IMR-90 (cell line): ENCODE measurements at regions not wholly inside any gene's neighbourhood (a gene's known extent, or its start where the extent isn't known, plus 50 kb on each side); places are given as distances from the start of the nearest gene placed in this dataset.

ENCODE experiments used
- ATAC-seq: fragments of 200-7000 bp; cut with Tn5 transposase; 2 replicates; pipeline ENCODE4 v1.9.1; 2020; ENCODE audit warnings: low read depth, mild to moderate bottlenecking, moderate library complexity
- BruUV-seq: library from RNA; stranded (reverse); fragments of 400-500 nt; replicated peaks from 2 replicates; lab custom pipeline; 2021; lab: Mats Ljungman, UMichigan
- CTCF ChIA-PET: fragments of 300-600 bp; formaldehyde crosslinking; extraction: SDS; loops from one replicate; lab custom pipeline; 2021; ENCODE audit warnings: antibody characterized with exemption; lab: Yijun Ruan, JAX
- POLR2A ChIA-PET: fragments of 300-600 bp; sonication (Branson Sonifier 250); formaldehyde crosslinking; loops from one replicate; lab custom pipeline; 2022; ENCODE audit warnings: antibody characterized with exemption; ENCODE audit not compliant: unreplicated experiment; lab: Charles Lee
- DNase-seq: peaks from one replicate; pipeline ENCODE4 v3.0.0; 2013
- H2AFZ ChIP-seq: replicated peaks from 2 replicates; pipeline ENCODE3; 2013; ENCODE audit warnings: low read length, mild to moderate bottlenecking; ENCODE audit not compliant: poor library complexity
- H2AK5ac ChIP-seq: 2 replicates; pipeline ENCODE4 v1.6.1; 2013; ENCODE audit warnings: low read depth, low read length, inconsistent platforms
- H2AK9ac ChIP-seq: replicated peaks from 2 replicates; pipeline ENCODE3; 2013; ENCODE audit warnings: mild to moderate bottlenecking, low read depth, low read length, moderate library complexity; ENCODE audit not compliant: poor library complexity
- H2BK120ac ChIP-seq: 2 replicates; pipeline ENCODE4 v1.6.1; 2013; ENCODE audit warnings: low read depth, low read length, inconsistent platforms
- H2BK15ac ChIP-seq: 3 replicates; pipeline ENCODE4 v1.6.1; 2013; ENCODE audit warnings: low read depth, low read length, inconsistent platforms
- H2BK20ac ChIP-seq: 2 replicates; pipeline ENCODE4 v1.6.1; 2013; ENCODE audit warnings: low read depth, mild to moderate bottlenecking, inconsistent platforms, low read length, moderate library complexity
- H2BK5ac ChIP-seq: 2 replicates; pipeline ENCODE4 v1.6.1; 2013; ENCODE audit warnings: mild to moderate bottlenecking, low read depth, low read length, inconsistent platforms; ENCODE audit not compliant: poor library complexity, severe bottlenecking
- H3K14ac ChIP-seq: replicated peaks from 2 replicates; pipeline ENCODE4 v1.6.1; 2013; ENCODE audit warnings: low read depth, low read length, inconsistent platforms
- H3K18ac ChIP-seq: 2 replicates; pipeline ENCODE4 v1.6.1; 2013; ENCODE audit warnings: low read depth, low read length, control low read depth
- H3K23ac ChIP-seq: 2 replicates; pipeline ENCODE4 v1.6.1; 2013; ENCODE audit warnings: low read depth, low read length, inconsistent platforms
- H3K27ac ChIP-seq: 2 replicates; pipeline ENCODE4 v1.5.1; 2013; ENCODE audit warnings: mild to moderate bottlenecking, control low read depth, low read length; ENCODE audit not compliant: insufficient read depth
- H3K27me3 ChIP-seq: 2 replicates; pipeline ENCODE4 v1.6.1; 2013; ENCODE audit warnings: low read length; ENCODE audit not compliant: control insufficient read depth, insufficient read depth
- H3K36me3 ChIP-seq: 2 replicates; pipeline ENCODE4 v1.6.1; 2013; ENCODE audit warnings: low read length, mixed read lengths; ENCODE audit not compliant: control insufficient read depth, insufficient read depth
- H3K4ac ChIP-seq: 2 replicates; pipeline ENCODE4 v1.6.1; 2013; ENCODE audit warnings: low read depth, low read length, inconsistent platforms
- H3K4me1 ChIP-seq: 2 replicates; pipeline ENCODE4 v1.6.1; 2013; ENCODE audit warnings: low read length, mixed read lengths; ENCODE audit not compliant: control insufficient read depth, insufficient read depth
- H3K4me2 ChIP-seq: 2 replicates; pipeline ENCODE4 v1.6.1; 2013; ENCODE audit warnings: low read depth, mild to moderate bottlenecking, control low read depth, low read length, moderate library complexity
- H3K4me3 ChIP-seq: 2 replicates; pipeline ENCODE4 v1.5.1; 2013; ENCODE audit warnings: low read depth, mild to moderate bottlenecking, control low read depth, low read length, moderate library complexity; ENCODE audit not compliant: insufficient read depth
- H3K56ac ChIP-seq: 2 replicates; pipeline ENCODE4 v1.6.1; 2013; ENCODE audit warnings: low read length, inconsistent platforms; ENCODE audit not compliant: insufficient read depth; ENCODE audit errors: extremely low read depth
- H3K79me1 ChIP-seq, 2 experiments: 2 replicates each; pipeline ENCODE4 v1.6.1; 2013; ENCODE audit warnings: low read length in 2 of 2, inconsistent platforms in 1 of 2, low read depth in 1 of 2
- H3K9ac ChIP-seq: 2 replicates; pipeline ENCODE4 v1.6.1; 2013; ENCODE audit warnings: low read depth, low read length, control low read depth
- H3K9me1 ChIP-seq: 2 replicates; pipeline ENCODE4 v1.6.1; 2013; ENCODE audit warnings: low read length, inconsistent platforms; ENCODE audit not compliant: insufficient read depth
- H3K9me3 ChIP-seq: 2 replicates; pipeline ENCODE4 v1.6.1; 2013; ENCODE audit warnings: low read length; ENCODE audit not compliant: control insufficient read depth, insufficient read depth
- H4K20me1 ChIP-seq: 2 replicates; pipeline ENCODE4 v1.6.1; 2013; ENCODE audit warnings: low read length, inconsistent platforms; ENCODE audit not compliant: insufficient read depth
- H4K5ac ChIP-seq: 2 replicates; pipeline ENCODE4 v1.6.1; 2013; ENCODE audit warnings: mild to moderate bottlenecking, low read depth, low read length, control low read depth
- H4K8ac ChIP-seq, 2 experiments: 2 replicates each; pipeline ENCODE4 v1.6.1; 2013; ENCODE audit warnings: low read depth in 2 of 2, low read length in 2 of 2, control low read depth in 1 of 2, inconsistent platforms in 1 of 2
- H4K91ac ChIP-seq: 2 replicates; pipeline ENCODE4 v1.6.1; 2013; ENCODE audit warnings: low read depth, low read length, inconsistent platforms; ENCODE audit not compliant: insufficient read depth
- BHLHE40 ChIP-seq: fragments of 150-350 bp; IDR thresholded peaks from 2 replicates; pipeline ENCODE4 v1.6.1; 2016; ENCODE audit warnings: mild to moderate bottlenecking, low read depth, low read length
- CEBPB ChIP-seq: IDR thresholded peaks from 2 replicates; pipeline ENCODE4 v1.6.1; 2012; ENCODE audit warnings: low read depth, low read length, improper control_type of control experiment
- CHD1 ChIP-seq: IDR thresholded peaks from 2 replicates; pipeline ENCODE4 v1.6.1; 2012; ENCODE audit warnings: low read depth, low read length, improper control_type of control experiment
- ELK1 ChIP-seq: fragments of 150-350 bp; IDR thresholded peaks from 2 replicates; pipeline ENCODE4 v1.6.1; 2016; ENCODE audit warnings: low read depth, mild to moderate bottlenecking, low read length, moderate library complexity, borderline replicate concordance
- FOS ChIP-seq: fragments of 150-350 bp; IDR thresholded peaks from 2 replicates; pipeline ENCODE4 v1.6.1; 2016; ENCODE audit warnings: low read depth, low read length
- MAFK ChIP-seq: IDR thresholded peaks from 2 replicates; pipeline ENCODE4 v1.6.1; 2012; ENCODE audit warnings: low read depth, low read length, improper control_type of control experiment
- MAZ ChIP-seq: IDR thresholded peaks from 2 replicates; pipeline ENCODE4 v1.6.1; 2012; ENCODE audit warnings: low read depth, mild to moderate bottlenecking, low read length, improper control_type of control experiment, moderate library complexity, borderline replicate concordance
- MXI1 ChIP-seq: IDR thresholded peaks from 2 replicates; pipeline ENCODE4 v1.6.1; 2012; ENCODE audit warnings: low read depth, mild to moderate bottlenecking, low read length, moderate library complexity, borderline replicate concordance
- NFE2L2 ChIP-seq: fragments of 150-350 bp; IDR thresholded peaks from 2 replicates; pipeline ENCODE4 v1.6.1; 2016; ENCODE audit warnings: low read depth, mild to moderate bottlenecking, low read length
- POLR2A ChIP-seq: IDR thresholded peaks from 2 replicates; pipeline ENCODE4 v1.6.1; 2012; ENCODE audit warnings: mild to moderate bottlenecking, low read depth, low read length
- RAD21 ChIP-seq: IDR thresholded peaks from 2 replicates; pipeline ENCODE4 v1.6.1; 2012; ENCODE audit warnings: low read length, improper control_type of control experiment
- RCOR1 ChIP-seq: IDR thresholded peaks from 2 replicates; pipeline ENCODE4 v1.6.1; 2012; ENCODE audit warnings: mild to moderate bottlenecking, low read length, improper control_type of control experiment; ENCODE audit not compliant: insufficient replicate concordance
- RFX5 ChIP-seq: IDR thresholded peaks from 2 replicates; pipeline ENCODE4 v1.8.0; 2012; ENCODE audit warnings: low read depth, mild to moderate bottlenecking, low read length, moderate library complexity
- SMC3 ChIP-seq: fragments of 150-350 bp; IDR thresholded peaks from 2 replicates; pipeline ENCODE4 v1.6.1; 2016; ENCODE audit warnings: low read depth, mild to moderate bottlenecking, antibody characterized with exemption, low read length, moderate library complexity
- USF2 ChIP-seq: fragments of 150-350 bp; IDR thresholded peaks from 2 replicates; pipeline ENCODE4 v1.6.1; 2017; ENCODE audit warnings: mild to moderate bottlenecking, antibody characterized with exemption, low read length, low read depth
- WGBS, 2 experiments: methylation state at CpG; one replicate each; pipeline versions ENCODE4 v1.1.5 to v1.1.7; 2013; ENCODE audit warnings: missing lambda C conversion rate in 2 of 2; ENCODE audit not compliant: insufficient read length in 1 of 2; ENCODE audit errors: extremely low coverage in 2 of 2; 5-methylcytosine and 5-hydroxymethylcytosine counted together
- dilution Hi-C: fragments of 300-500 bp; cut with HindIII; formaldehyde crosslinking; loops from one replicate; pipeline ENCODE4 v1.14.3; 2018; ENCODE audit warnings: low sequenced_read_pairs; ENCODE audit not compliant: unreplicated experiment
- in situ Hi-C: fragments of 300-500 bp; cut with MboI; formaldehyde crosslinking; loops from 3 replicates; pipeline ENCODE4 v1.14.3; 2019; ENCODE audit warnings: low sequenced_read_pairs, inconsistent platforms, mixed read lengths
- intact Hi-C: fragments of 100-400 bp; cut with micrococcal nuclease; formaldehyde crosslinking; loops from 2 replicates; pipeline ENCODE4 v1.10.0; 2022
- TF ChIP-seq, protein P1 (sequence below): conservative IDR thresholded peaks from 2 replicates; pipeline ENCODE4 v1.5.1; 2012; ENCODE audit warnings: mild to moderate bottlenecking, low read depth, low read length, improper control_type of control experiment

DNA sequence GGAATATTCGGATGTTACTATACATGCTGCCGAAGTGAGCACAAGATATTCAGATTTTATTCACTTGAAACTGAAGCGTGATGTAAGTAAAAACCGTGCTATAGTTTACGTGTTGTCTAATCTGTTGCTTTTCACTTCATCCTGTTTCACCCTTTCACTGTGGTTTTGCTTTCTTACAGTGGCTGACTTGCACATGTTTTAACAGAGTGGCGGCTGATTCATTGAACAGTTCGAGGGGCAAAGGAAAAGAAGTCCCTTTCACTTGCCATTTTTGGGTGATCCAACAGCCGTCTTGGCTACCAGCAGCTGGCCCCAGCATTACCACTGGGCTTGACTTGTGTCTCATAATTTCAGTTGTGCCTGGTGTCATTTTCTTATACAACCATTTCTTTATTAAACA lies 134.0 kb downstream of the IRX1 start:
- H3K27me3 ChIP-seq, result no peaks in the 10 kb centered on the region
- H3K9me3 ChIP-seq, result peaks cover 33% of the 10 kb centered on the region
- H2AFZ ChIP-seq, result no peak overlapping the region
- ATAC-seq (no peak), DNase-seq (no peak)
- WGBS, 2 experiments, result no CpG with 5 or more reads among the region's 8 CpGs
- no peaks in the 10 kb centered on the region for H3K4me1 ChIP-seq
- H3K27ac ChIP-seq, result no peak overlapping the region
- no peak overlapping the region for H2BK20ac ChIP-seq
- H3K9ac ChIP-seq, result no peak overlapping the region
- in situ Hi-C loops, result no loop called here
- no peak overlapping the region for H2AK9ac ChIP-seq
- H4K20me1 ChIP-seq, result no peaks in the 10 kb centered on the region
- H3K18ac ChIP-seq, result no peak overlapping the region
- H2BK120ac ChIP-seq, result no peak overlapping the region
- no peak overlapping the region for H3K56ac ChIP-seq
- no peak for TF ChIP-seq RCOR1
- TF ChIP-seq MAZ, result no peak
- TF ChIP-seq CEBPB, result no peak
- TF ChIP-seq FOS, result no peak
- no peak for TF ChIP-seq NFE2L2
- TF ChIP-seq CHD1, result no peak
- TF ChIP-seq USF2, result no peak
- no peak for TF ChIP-seq POLR2A
- TF ChIP-seq RAD21, result no peak
- no peak for TF ChIP-seq MAFK
- no peak for TF ChIP-seq BHLHE40
- no peak for TF ChIP-seq SMC3
- TF ChIP-seq RFX5, result no peak
- TF ChIP-seq, protein P1, sequence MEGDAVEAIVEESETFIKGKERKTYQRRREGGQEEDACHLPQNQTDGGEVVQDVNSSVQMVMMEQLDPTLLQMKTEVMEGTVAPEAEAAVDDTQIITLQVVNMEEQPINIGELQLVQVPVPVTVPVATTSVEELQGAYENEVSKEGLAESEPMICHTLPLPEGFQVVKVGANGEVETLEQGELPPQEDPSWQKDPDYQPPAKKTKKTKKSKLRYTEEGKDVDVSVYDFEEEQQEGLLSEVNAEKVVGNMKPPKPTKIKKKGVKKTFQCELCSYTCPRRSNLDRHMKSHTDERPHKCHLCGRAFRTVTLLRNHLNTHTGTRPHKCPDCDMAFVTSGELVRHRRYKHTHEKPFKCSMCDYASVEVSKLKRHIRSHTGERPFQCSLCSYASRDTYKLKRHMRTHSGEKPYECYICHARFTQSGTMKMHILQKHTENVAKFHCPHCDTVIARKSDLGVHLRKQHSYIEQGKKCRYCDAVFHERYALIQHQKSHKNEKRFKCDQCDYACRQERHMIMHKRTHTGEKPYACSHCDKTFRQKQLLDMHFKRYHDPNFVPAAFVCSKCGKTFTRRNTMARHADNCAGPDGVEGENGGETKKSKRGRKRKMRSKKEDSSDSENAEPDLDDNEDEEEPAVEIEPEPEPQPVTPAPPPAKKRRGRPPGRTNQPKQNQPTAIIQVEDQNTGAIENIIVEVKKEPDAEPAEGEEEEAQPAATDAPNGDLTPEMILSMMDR, result no peak
- no peak for TF ChIP-seq ELK1
- TF ChIP-seq MXI1, result no peak
- no peak overlapping the region for H3K4me2 ChIP-seq
- CTCF ChIA-PET, result no interaction called here
- no peak overlapping the region for H4K5ac ChIP-seq
- H2AK5ac ChIP-seq, result no peak overlapping the region
- H3K4me3 ChIP-seq, result no peak overlapping the region
- dilution Hi-C loops, result no loop called here
- no peak overlapping the region for H3K14ac ChIP-seq
- intact Hi-C loops, result no loop called here
- H2BK15ac ChIP-seq, result no peak overlapping the region
- H3K79me1 ChIP-seq, result no peaks in the 10 kb centered on the region
- POLR2A ChIA-PET, result no interaction called here
- H2BK5ac ChIP-seq, result no peak overlapping the region
- no peak overlapping the region for H4K8ac ChIP-seq
- no TSS peak for BruUV-seq
- H3K36me3 ChIP-seq, result no peaks in the 10 kb centered on the region
- no peak overlapping the region for H3K4ac ChIP-seq
- H4K91ac ChIP-seq, result no peak overlapping the region
- no peaks in the 10 kb centered on the region for H3K9me1 ChIP-seq
- H3K23ac ChIP-seq, result no peak overlapping the region
